Keratinocyte (primary cell): ENCODE measurements at regions not wholly inside any gene's neighbourhood (a gene's known extent, or its start where the extent isn't known, plus 50 kb on each side); places are given as distances from the start of the nearest gene placed in this dataset.

Experiments
- DNase-seq: peaks from one replicate; pipeline ENCODE4 v3.0.0-alpha.2; 2011; ENCODE audit warnings: low read depth, missing footprints, low spot score
- FAIRE-seq: peaks from 2 replicates; lab custom pipeline; 2011; peaks lifted over from hg19 to GRCh38; lab: Jason Lieb, UNC
- H2AFZ ChIP-seq: 2 replicates; pipeline ENCODE4 v1.6.0; 2012; ENCODE audit warnings: low read length, control low read depth, inconsistent platforms; ENCODE audit not compliant: control insufficient read depth
- H3K27ac ChIP-seq: 2 replicates; pipeline ENCODE4 v1.5.1; 2011; ENCODE audit warnings: low read length; ENCODE audit not compliant: control insufficient read depth, insufficient read depth
- H3K27me3 ChIP-seq: 3 replicates; pipeline ENCODE4 v1.6.0; 2011; ENCODE audit warnings: low read length; ENCODE audit not compliant: control insufficient read depth, insufficient read depth; ENCODE audit errors: extremely low read depth
- H3K36me3 ChIP-seq, 2 experiments: 2 replicates in 1 of 2; 3 replicates in 1 of 2; pipeline ENCODE4 v1.5.1; 2011; ENCODE audit warnings: low read length in 2 of 2, mild to moderate bottlenecking in 1 of 2; ENCODE audit not compliant: control insufficient read depth in 2 of 2, insufficient read depth in 2 of 2; ENCODE audit errors: extremely low read depth in 1 of 2
- H3K4me1 ChIP-seq: 3 replicates; pipeline ENCODE4 v1.5.1; 2011; ENCODE audit warnings: low read length; ENCODE audit not compliant: control insufficient read depth, insufficient read depth; ENCODE audit errors: extremely low read depth
- H3K4me2 ChIP-seq: 3 replicates; pipeline ENCODE4 v1.6.0; 2011; ENCODE audit warnings: low read depth, low read length; ENCODE audit not compliant: control insufficient read depth, insufficient read depth; ENCODE audit errors: extremely low read depth
- H3K4me3 ChIP-seq, 3 experiments: fragments of 200-600 bp in 1 of 3; sonication (generic) in 1 of 3; 2 replicates in 2 of 3; 3 replicates in 1 of 3; pipeline ENCODE4 v1.5.1; 2011 to 2016; ENCODE audit warnings: low read length in 3 of 3, mild to moderate bottlenecking in 3 of 3, control low read depth in 2 of 3, inconsistent platforms in 1 of 3, low read depth in 1 of 3, mixed read lengths in 1 of 3, mixed run types in 1 of 3, moderate library complexity in 1 of 3; ENCODE audit not compliant: control insufficient read depth in 2 of 3, insufficient read depth in 2 of 3; ENCODE audit errors: extremely low read depth in 1 of 3
- H3K79me2 ChIP-seq: 2 replicates; pipeline ENCODE4 v1.6.0; 2012; ENCODE audit warnings: low read length; ENCODE audit not compliant: control insufficient read depth, insufficient read depth
- H3K9ac ChIP-seq: 3 replicates; pipeline ENCODE4 v1.6.0; 2011; ENCODE audit warnings: low read length; ENCODE audit not compliant: control insufficient read depth, insufficient read depth; ENCODE audit errors: extremely low read depth
- H3K9me1 ChIP-seq: 3 replicates; pipeline ENCODE4 v1.6.0; 2011; ENCODE audit warnings: low read length; ENCODE audit not compliant: control insufficient read depth, insufficient read depth; ENCODE audit errors: extremely low read depth
- H3K9me3 ChIP-seq: 2 replicates; pipeline ENCODE4 v1.5.1; 2012; ENCODE audit warnings: low read depth, low read length; ENCODE audit not compliant: control insufficient read depth
- H4K20me1 ChIP-seq: 3 replicates; pipeline ENCODE4 v1.6.0; 2011; ENCODE audit warnings: low read length; ENCODE audit not compliant: control insufficient read depth, insufficient read depth; ENCODE audit errors: extremely low read depth
- EZH2 ChIP-seq: IDR thresholded peaks from one replicate; pipeline ENCODE4 v1.6.1; 2012; ENCODE audit warnings: inconsistent platforms, mild to moderate bottlenecking, low read length, moderate library complexity
- dilution Hi-C: fragments of 300-500 bp; cut with MboI; formaldehyde crosslinking; loops from one replicate; pipeline ENCODE4 v1.7.0; 2020; ENCODE audit warnings: low sequenced_read_pairs; ENCODE audit not compliant: extremely low pct_ligation_motif_present
- TF ChIP-seq, protein P1 (sequence below), 3 experiments: IDR thresholded peaks in 1 of 3; conservative IDR thresholded peaks in 1 of 3; optimal IDR thresholded peaks in 1 of 3; 2 replicates in 2 of 3; 3 replicates in 1 of 3; pipeline versions ENCODE3 to v1.5.1; 2011; ENCODE audit warnings: low read length in 3 of 3, mild to moderate bottlenecking in 3 of 3, moderate library complexity in 2 of 3, control low read depth in 1 of 3, inconsistent platforms in 1 of 3; ENCODE audit not compliant: insufficient read depth in 2 of 3; ENCODE audit errors: extremely low read depth in 1 of 3

DNA sequence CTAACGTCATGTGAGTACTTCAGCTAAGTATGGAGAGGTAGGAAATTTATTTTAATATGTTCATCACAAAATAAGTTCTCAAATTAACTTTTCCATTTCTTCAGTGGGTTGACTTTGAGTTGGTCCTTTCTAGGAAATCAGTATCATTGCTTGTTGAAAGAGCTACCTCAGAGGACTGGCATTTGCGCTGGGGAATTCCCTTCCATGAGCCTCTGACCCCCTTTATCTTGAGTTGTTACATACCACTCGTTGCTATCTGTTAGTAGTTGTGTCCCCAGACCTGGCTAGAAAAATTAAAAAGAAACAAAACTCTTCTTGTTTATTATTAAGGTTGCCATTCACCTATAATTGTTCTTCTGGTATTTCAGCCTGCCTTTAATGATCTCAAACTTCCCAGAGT, 96.8 kb upstream of the ROBO2 start:
- Histone ChIP-seq H3K4me2 (no peak overlapping the region), H3K9ac (no peak overlapping the region), H3K27ac (no peak overlapping the region), H3K79me2 (no peaks in the 10 kb centered on the region), H3K4me3 (no peak overlapping the region), H3K27me3 (no peaks in the 10 kb centered on the region), H3K9me1 (no peaks in the 10 kb centered on the region), H3K36me3 (no peaks in the 10 kb centered on the region), H4K20me1 (no peaks in the 10 kb centered on the region), H3K9me3 (no peaks in the 10 kb centered on the region), H2AFZ (no peak overlapping the region), H3K4me1 (no peaks in the 10 kb centered on the region)
- dilution Hi-C loops: no loop called here
- no peak for DNase-seq
- TF ChIP-seq, protein P1, sequence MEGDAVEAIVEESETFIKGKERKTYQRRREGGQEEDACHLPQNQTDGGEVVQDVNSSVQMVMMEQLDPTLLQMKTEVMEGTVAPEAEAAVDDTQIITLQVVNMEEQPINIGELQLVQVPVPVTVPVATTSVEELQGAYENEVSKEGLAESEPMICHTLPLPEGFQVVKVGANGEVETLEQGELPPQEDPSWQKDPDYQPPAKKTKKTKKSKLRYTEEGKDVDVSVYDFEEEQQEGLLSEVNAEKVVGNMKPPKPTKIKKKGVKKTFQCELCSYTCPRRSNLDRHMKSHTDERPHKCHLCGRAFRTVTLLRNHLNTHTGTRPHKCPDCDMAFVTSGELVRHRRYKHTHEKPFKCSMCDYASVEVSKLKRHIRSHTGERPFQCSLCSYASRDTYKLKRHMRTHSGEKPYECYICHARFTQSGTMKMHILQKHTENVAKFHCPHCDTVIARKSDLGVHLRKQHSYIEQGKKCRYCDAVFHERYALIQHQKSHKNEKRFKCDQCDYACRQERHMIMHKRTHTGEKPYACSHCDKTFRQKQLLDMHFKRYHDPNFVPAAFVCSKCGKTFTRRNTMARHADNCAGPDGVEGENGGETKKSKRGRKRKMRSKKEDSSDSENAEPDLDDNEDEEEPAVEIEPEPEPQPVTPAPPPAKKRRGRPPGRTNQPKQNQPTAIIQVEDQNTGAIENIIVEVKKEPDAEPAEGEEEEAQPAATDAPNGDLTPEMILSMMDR (optimal IDR thresholded peaks at IDR 0.05 in 1 of 3, IDR thresholded peaks at IDR 0.05 in 1 of 3, conservative IDR thresholded peaks at IDR 0.05 in 1 of 3; ENCODE audit: extremely low read depth in 1 of 3, insufficient read depth in 2 of 3, low read length in 3 of 3): no peak
- no peak for TF ChIP-seq EZH2
- FAIRE-seq: no peak

DNA sequence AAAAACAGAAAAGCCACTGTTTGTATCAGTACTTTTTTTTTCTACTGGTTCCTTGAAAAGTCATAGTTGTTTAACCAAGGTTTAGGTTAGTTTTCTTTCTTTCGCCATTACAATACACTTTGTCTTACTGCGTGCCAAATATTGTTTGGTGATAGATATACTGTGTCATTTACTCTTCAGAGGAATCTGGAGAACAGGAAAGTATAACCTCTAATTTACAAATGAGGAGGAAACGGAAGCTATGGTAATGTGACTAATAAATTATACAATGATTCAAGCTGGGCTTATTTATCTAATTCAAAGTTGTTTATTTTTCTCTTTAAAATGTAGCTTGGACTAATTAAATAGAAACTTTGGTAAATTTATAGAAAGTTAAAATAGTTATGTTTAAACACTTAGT, 96.2 kb upstream of the ROBO2 start:
- TF ChIP-seq EZH2: no peak
- TF ChIP-seq, protein P1 (optimal IDR thresholded peaks at IDR 0.05 in 1 of 3, IDR thresholded peaks at IDR 0.05 in 1 of 3, conservative IDR thresholded peaks at IDR 0.05 in 1 of 3; ENCODE audit: extremely low read depth in 1 of 3, insufficient read depth in 2 of 3, low read length in 3 of 3): no peak
- no peaks in the 10 kb centered on the region for H3K4me1 ChIP-seq
- H3K27me3 ChIP-seq: no peaks in the 10 kb centered on the region
- no peak overlapping the region for H3K9ac ChIP-seq
- H3K27ac ChIP-seq: no peak overlapping the region
- no peaks in the 10 kb centered on the region for H4K20me1 ChIP-seq
- DNase-seq (no peak), FAIRE-seq (no peak)
- H3K9me3 ChIP-seq: no peaks in the 10 kb centered on the region
- no peaks in the 10 kb centered on the region for H3K36me3 ChIP-seq
- no peak overlapping the region for H3K4me3 ChIP-seq
- no peaks in the 10 kb centered on the region for H3K9me1 ChIP-seq
- dilution Hi-C loops: no loop called here
- H2AFZ ChIP-seq: no peak overlapping the region
- no peak overlapping the region for H3K4me2 ChIP-seq
- no peaks in the 10 kb centered on the region for H3K79me2 ChIP-seq
